ENCODE measurements at regions not wholly inside any gene's neighbourhood (a gene's known extent, or its start where the extent isn't known, plus 50 kb on each side); places are given as distances from the start of the nearest gene placed in this dataset.

DNA sequence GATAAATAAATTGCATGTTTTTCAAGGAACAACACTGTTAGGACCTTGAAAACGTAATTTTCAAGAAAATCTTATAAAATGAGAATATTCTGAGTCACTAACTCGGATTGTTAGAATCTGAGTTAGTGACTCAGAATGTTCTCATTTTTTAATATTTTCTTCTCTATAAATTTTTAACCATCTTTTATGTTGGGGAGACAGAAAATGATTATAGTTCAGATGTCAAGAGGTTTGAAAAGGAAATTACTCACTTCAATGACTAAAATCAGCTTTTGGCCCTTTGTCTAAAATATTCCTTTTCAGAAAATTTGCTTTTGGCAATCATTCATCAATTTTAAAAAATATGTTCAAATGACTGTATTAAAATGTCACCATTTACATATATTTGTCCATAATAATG lies 264.2 kb upstream of the EDNRB start:
- intact Hi-C loops (cut with DNase I): no loop called here
- no peaks in the 10 kb centered on the region for H3K9me3 ChIP-seq
- H3K9ac ChIP-seq (ENCODE audit: low read depth in 2 of 2, low read length in 2 of 2): no peak overlapping the region
- no peaks in the 10 kb centered on the region for H3K27me3 ChIP-seq
- no peak for DNase-seq
- no peak overlapping the region for H3K4me3 ChIP-seq
- no peak overlapping the region for H3K27ac ChIP-seq
- TF ChIP-seq, protein P1, sequence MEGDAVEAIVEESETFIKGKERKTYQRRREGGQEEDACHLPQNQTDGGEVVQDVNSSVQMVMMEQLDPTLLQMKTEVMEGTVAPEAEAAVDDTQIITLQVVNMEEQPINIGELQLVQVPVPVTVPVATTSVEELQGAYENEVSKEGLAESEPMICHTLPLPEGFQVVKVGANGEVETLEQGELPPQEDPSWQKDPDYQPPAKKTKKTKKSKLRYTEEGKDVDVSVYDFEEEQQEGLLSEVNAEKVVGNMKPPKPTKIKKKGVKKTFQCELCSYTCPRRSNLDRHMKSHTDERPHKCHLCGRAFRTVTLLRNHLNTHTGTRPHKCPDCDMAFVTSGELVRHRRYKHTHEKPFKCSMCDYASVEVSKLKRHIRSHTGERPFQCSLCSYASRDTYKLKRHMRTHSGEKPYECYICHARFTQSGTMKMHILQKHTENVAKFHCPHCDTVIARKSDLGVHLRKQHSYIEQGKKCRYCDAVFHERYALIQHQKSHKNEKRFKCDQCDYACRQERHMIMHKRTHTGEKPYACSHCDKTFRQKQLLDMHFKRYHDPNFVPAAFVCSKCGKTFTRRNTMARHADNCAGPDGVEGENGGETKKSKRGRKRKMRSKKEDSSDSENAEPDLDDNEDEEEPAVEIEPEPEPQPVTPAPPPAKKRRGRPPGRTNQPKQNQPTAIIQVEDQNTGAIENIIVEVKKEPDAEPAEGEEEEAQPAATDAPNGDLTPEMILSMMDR (IDR thresholded peaks at IDR 0.05): no peak
- H3K4me1 ChIP-seq: no peaks in the 10 kb centered on the region
- no peaks in the 10 kb centered on the region for H3K36me3 ChIP-seq

- intact Hi-C loops (cut with DNase I): no loop called here
- no peaks in the 10 kb centered on the region for H3K4me1 ChIP-seq
- H3K4me3 ChIP-seq: no peak overlapping the region
- H3K9ac ChIP-seq (ENCODE audit: low read depth in 2 of 2, low read length in 2 of 2): no peak overlapping the region
- no peak for DNase-seq
- TF ChIP-seq, protein P1 (IDR thresholded peaks at IDR 0.05): no peak
- H3K27me3 ChIP-seq: no peaks in the 10 kb centered on the region
- H3K27ac ChIP-seq: no peak overlapping the region
- no peaks in the 10 kb centered on the region for H3K9me3 ChIP-seq
- H3K36me3 ChIP-seq: no peaks in the 10 kb centered on the region
Measured at GRCh38 chr13:78177306-78177705, 258.7 kb upstream of the EDNRB start.

GRCh38 chr13:78176880-78177279 lies 258.2 kb upstream of the EDNRB start:
- Histone ChIP-seq H3K9ac (ENCODE audit: low read depth in 2 of 2, low read length in 2 of 2) (no peak overlapping the region), H3K4me3 (no peak overlapping the region), H3K4me1 (no peaks in the 10 kb centered on the region), H3K27me3 (no peaks in the 10 kb centered on the region), H3K9me3 (no peaks in the 10 kb centered on the region), H3K36me3 (no peaks in the 10 kb centered on the region), H3K27ac (no peak overlapping the region)
- TF ChIP-seq, protein P1 (IDR thresholded peaks at IDR 0.05): no peak
- intact Hi-C loops (cut with DNase I): no loop called here
- no peak for DNase-seq

GRCh38 chr13:78169386-78169785 lies 250.8 kb upstream of the EDNRB start:
- Histone ChIP-seq H3K27ac (no peak overlapping the region), H3K27me3 (no peaks in the 10 kb centered on the region), H3K4me3 (no peak overlapping the region), H3K36me3 (no peaks in the 10 kb centered on the region), H3K9ac (ENCODE audit: low read depth in 2 of 2, low read length in 2 of 2) (no peak overlapping the region), H3K4me1 (no peaks in the 10 kb centered on the region), H3K9me3 (no peaks in the 10 kb centered on the region)
- DNase-seq: no peak
- TF ChIP-seq, protein P1 (IDR thresholded peaks at IDR 0.05): no peak
- intact Hi-C loops (cut with DNase I): no loop called here

GRCh38 chr13:78168981-78169380 lies 250.3 kb upstream of the EDNRB start:
- Histone ChIP-seq H3K27ac (no peak overlapping the region), H3K9me3 (no peaks in the 10 kb centered on the region), H3K27me3 (no peaks in the 10 kb centered on the region), H3K36me3 (no peaks in the 10 kb centered on the region), H3K4me3 (no peak overlapping the region), H3K4me1 (no peaks in the 10 kb centered on the region), H3K9ac (ENCODE audit: low read depth in 2 of 2, low read length in 2 of 2) (no peak overlapping the region)
- DNase-seq: no peak
- intact Hi-C loops (cut with DNase I): no loop called here
- TF ChIP-seq, protein P1 (IDR thresholded peaks at IDR 0.05): no peak

GRCh38 chr13:78161266-78161665 lies 242.6 kb upstream of the EDNRB start:
- TF ChIP-seq, protein P1 (IDR thresholded peaks at IDR 0.05): no peak
- Histone ChIP-seq H3K36me3 (no peaks in the 10 kb centered on the region), H3K27me3 (no peaks in the 10 kb centered on the region), H3K9me3 (no peaks in the 10 kb centered on the region), H3K9ac (ENCODE audit: low read depth in 2 of 2, low read length in 2 of 2) (no peak overlapping the region), H3K4me1 (no peaks in the 10 kb centered on the region), H3K27ac (no peak overlapping the region), H3K4me3 (no peak overlapping the region)
- intact Hi-C loops (cut with DNase I): no loop called here
- DNase-seq: no peak

Measured in colonic mucosa (tissue), 4 donors.